ENCODE measurements at regions not wholly inside any gene's neighbourhood (a gene's known extent, or its start where the extent isn't known, plus 50 kb on each side); places are given as distances from the start of the nearest gene placed in this dataset.
"Not testable (repeated sequence)": the region's sequence is repeated elsewhere in the genome, so short reads cannot be mapped to it uniquely, and the experiment has no call there.

DNA sequence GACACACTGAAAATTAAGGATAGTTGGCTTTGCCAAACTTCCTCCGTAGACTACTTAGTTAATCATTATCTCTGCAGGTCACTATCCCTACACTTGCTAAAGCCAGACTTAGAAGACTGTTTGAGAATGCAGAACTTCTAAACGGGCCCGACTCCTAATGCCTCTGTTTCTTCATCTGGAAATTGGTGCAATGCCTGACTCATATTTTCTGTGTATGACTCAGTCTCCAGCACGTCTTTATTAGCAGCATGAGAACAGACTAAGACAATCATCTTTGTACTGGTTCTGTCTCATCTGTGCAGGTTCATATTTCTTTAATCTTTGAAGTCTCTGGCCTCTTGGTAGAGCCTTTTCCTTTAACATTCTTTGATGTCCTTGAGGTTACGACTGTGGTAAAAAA, 411.9 kb upstream of the ACTRT1 start:
- DNase-seq (no peak), ATAC-seq (ENCODE audit: low read depth in 2 of 2) (no peak)
- no peak overlapping the region for H3K4me3 Mint-ChIP-seq
- no peaks in the 10 kb centered on the region for H3K36me3 Mint-ChIP-seq
- no peaks in the 10 kb centered on the region for H3K27me3 Mint-ChIP-seq
- H3K4me1 Mint-ChIP-seq = no peaks in the 10 kb centered on the region
- H3K9me3 Mint-ChIP-seq = peaks cover 0 to 6% (median 4%) of the 10 kb centered on the region in 7 donors
- no peak overlapping the region for H3K27ac Mint-ChIP-seq

DNA sequence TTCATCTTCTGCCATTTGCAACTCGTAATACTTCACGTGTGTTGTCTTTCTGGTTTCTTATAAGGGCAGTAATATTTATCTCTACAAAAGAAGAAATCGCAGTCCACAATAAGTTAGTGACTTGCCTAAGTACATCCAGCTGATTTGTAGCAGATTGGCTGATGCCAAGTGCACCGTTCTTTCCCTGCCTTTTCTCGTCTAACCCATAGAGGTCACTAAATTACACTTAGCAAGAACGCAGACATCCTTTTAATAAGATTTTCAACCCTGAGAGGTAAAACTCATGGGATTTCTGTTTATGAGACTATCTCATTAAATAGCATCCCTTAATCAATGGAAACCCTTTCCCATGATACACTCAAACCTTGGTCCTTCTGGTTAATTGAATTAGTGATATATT, 408.6 kb upstream of the ACTRT1 start:
- H3K4me1 Mint-ChIP-seq = no peaks in the 10 kb centered on the region
- peaks cover 2 to 15% (median 5%) of the 10 kb centered on the region in 7 donors for H3K9me3 Mint-ChIP-seq
- H3K36me3 Mint-ChIP-seq = no peaks in the 10 kb centered on the region
- H3K27ac Mint-ChIP-seq = no peak overlapping the region
- ATAC-seq (ENCODE audit: low read depth in 2 of 2) (no peak), DNase-seq (no peak)
- no peak overlapping the region for H3K4me3 Mint-ChIP-seq
- H3K27me3 Mint-ChIP-seq = no peaks in the 10 kb centered on the region

DNA sequence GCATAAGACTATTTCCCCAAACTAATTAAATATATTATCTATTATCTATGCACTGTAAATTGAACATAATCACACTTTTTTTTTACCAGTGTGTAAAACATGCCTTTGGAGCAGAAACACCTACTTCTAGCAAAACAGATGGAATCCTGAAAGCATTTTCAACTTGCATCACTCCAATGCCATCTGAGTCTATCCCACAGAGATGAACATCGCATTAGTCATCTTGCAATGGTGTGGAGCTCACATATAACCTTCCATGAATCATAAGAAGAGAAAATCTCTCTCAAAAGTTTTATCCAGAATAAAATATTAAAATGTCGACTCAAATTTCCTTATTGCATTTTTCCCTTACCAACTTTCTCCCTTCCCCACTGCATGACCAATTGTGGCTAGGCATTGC, 406.7 kb upstream of the ACTRT1 start:
- Mint-ChIP-seq H3K4me1 (no peaks in the 10 kb centered on the region), H3K4me3 (no peak overlapping the region), H3K27ac (no peak overlapping the region), H3K27me3 (no peaks in the 10 kb centered on the region), H3K9me3 (peaks cover 3 to 31% (median 8%) of the 10 kb centered on the region in 7 donors), H3K36me3 (no peaks in the 10 kb centered on the region)
- no peak for ATAC-seq (ENCODE audit: low read depth in 2 of 2)
- DNase-seq = no peak

DNA sequence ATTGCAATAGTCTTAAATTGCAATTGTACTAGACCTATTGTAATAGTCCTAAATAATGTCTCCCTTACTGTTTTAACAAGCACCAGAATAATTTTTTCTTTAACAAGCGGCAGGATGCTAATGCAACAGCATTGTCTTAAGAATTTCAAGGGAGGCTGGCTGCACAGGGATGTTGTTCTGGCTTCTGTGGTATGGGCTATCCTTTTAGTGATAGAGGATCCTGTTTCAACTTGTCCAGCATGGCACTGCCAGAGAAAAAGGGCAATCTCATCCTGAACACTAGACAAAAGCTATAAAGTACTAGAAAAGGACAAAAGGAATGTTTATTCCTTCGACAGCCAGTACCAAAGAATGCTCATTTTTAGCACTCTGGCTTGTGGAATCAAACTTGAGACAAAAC, 405.5 kb upstream of the ACTRT1 start:
- peaks cover 2 to 39% (median 8%) of the 10 kb centered on the region in 7 donors for H3K9me3 Mint-ChIP-seq
- H3K4me3 Mint-ChIP-seq = no peak overlapping the region
- no peaks in the 10 kb centered on the region for H3K36me3 Mint-ChIP-seq
- H3K4me1 Mint-ChIP-seq = no peaks in the 10 kb centered on the region
- ATAC-seq (ENCODE audit: low read depth in 2 of 2) = no peak
- H3K27me3 Mint-ChIP-seq = no peaks in the 10 kb centered on the region
- H3K27ac Mint-ChIP-seq = no peak overlapping the region
- no peak for DNase-seq

DNA sequence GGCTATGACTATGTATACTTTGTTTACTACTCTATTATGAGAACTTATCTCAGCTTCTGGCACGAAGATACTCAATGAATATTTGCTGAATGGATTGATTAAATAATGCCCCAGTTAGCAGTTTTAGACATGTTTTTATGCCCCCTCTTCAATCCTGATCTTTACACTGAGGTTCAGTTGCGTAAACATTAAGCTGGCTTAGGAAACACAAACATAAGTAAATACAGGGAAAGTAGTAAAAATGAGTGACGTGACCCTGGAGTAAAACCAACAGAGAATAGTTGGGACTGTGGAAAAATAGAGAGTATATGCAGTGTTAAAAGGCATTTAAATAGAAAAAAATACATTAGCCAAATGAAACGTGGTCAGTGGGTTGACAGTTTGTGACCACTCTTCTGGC, 387.0 kb upstream of the ACTRT1 start:
- Mint-ChIP-seq H3K27me3 (no peaks in the 10 kb centered on the region), H3K9me3 (peaks cover 0 to 10% (median 0%) of the 10 kb centered on the region in 7 donors), H3K36me3 (no peaks in the 10 kb centered on the region), H3K27ac (no peak overlapping the region), H3K4me1 (no peaks in the 10 kb centered on the region), H3K4me3 (no peak overlapping the region)
- ATAC-seq (ENCODE audit: low read depth in 2 of 2) (no peak), DNase-seq (no peak)

DNA sequence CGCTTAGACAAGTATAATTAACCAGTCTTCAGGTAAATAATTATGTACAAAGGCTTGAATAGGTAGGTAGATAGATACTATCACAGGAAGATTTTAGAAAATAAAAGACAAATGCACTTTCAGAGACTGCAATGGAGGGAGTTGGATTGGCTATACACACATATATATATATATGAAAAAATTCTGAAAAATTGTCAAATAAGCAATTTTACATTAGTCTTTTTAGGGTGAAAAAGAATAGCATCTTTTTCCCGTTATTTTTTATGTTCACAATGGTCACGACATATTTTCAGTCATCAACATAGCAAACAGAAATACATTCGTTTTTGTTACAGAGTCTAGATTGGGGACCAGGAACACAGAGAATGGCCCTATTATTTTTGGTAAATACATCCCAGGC, 385.9 kb upstream of the ACTRT1 start:
- H3K36me3 Mint-ChIP-seq = no peaks in the 10 kb centered on the region
- no peak overlapping the region for H3K4me3 Mint-ChIP-seq
- ATAC-seq (ENCODE audit: low read depth in 2 of 2) (no peak), DNase-seq (no peak)
- no peaks in the 10 kb centered on the region for H3K27me3 Mint-ChIP-seq
- no peak overlapping the region for H3K27ac Mint-ChIP-seq
- no peaks in the 10 kb centered on the region for H3K4me1 Mint-ChIP-seq
- H3K9me3 Mint-ChIP-seq = peaks cover 0 to 10% (median 0%) of the 10 kb centered on the region in 7 donors

DNA sequence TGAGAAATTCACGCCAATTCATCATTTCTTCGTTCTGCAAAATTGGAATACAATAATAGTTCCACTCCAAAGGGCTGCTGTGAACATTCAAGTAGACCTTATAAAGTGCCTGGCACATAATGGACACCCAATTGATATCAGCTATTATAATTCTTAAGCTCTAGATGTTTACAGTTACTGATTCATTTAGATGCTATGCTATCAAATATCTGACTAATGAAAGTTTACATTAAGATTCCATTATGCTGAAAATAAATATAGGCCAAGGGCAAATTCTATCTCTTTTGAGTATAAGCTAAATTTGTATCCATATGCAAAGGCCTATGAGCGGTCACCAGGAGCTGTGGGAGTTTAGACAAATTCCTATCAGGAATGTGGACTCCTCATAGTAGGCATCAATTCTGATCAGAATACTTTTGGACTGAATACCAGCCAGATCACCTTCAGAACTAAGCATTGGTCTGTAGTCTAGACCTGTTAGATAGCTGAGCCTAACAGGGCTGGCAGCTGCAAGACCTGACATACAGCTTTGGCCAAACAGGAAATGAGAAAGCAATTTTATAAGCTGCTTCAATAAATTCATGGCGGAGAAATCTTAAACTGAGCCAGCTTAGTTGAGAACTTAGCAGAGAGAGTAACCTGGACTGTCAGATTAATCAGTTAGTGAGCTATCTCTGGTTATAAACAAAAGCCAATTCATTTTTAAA, 384.3 kb upstream of the ACTRT1 start:
- Mint-ChIP-seq H3K27ac (no peak overlapping the region), H3K4me3 (no peak overlapping the region), H3K9me3 (peaks cover 0 to 10% (median 0%) of the 10 kb centered on the region in 7 donors), H3K27me3 (no peaks in the 10 kb centered on the region), H3K4me1 (no peaks in the 10 kb centered on the region), H3K36me3 (no peaks in the 10 kb centered on the region)
- ATAC-seq (ENCODE audit: low read depth in 2 of 2) (no peak), DNase-seq (no peak)

DNA sequence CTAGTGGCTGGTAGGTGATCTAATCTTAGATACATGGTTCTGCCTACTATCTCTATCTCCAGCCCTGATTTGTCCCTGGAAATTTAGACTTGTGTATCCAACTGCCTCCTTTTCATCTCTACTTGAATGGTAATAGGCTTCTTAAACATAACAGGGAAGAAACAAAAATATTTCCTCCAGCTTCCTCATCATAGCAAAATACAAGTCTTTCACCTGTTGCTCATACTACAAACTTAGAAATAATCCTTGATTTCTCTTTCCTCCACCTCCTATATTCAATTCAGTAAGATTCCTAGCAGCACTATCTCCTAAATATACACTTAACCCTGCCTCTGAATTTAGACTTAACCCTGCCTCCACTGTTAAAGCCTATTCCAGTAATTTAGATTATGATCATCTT, 373.3 kb upstream of the ACTRT1 start:
- DNase-seq = no peak
- H3K9me3 Mint-ChIP-seq = peaks cover 0 to 5% (median 0%) of the 10 kb centered on the region in 7 donors

DNA sequence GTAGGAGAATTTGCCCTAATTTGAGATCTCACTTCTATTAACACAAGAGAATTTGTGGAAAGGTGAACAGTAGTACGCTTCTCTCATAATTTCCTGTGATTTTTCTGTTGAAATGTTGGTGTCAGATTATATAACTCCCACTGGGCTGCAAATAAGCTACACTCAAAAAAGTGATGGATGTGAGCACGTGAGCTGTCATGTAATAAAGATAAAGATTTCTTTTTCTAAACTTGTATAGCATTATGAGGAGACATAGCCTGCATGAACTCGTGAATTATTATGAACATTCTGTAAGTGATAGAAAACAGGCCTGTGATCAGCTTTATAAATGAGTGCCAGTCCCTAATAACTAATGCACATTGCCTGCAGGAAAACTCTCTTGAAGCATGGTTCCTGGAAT, 356.6 kb upstream of the ACTRT1 start:
- Mint-ChIP-seq H3K27ac (no peak overlapping the region), H3K27me3 (no peaks in the 10 kb centered on the region), H3K36me3 (no peaks in the 10 kb centered on the region), H3K9me3 (peaks cover 0 to 10% (median 0%) of the 10 kb centered on the region in 7 donors), H3K4me3 (no peak overlapping the region), H3K4me1 (no peaks in the 10 kb centered on the region)
- ATAC-seq (ENCODE audit: low read depth in 2 of 2) (no peak), DNase-seq (no peak)

More for the DNA sequence above, 373.3 kb upstream of the ACTRT1 start:
- Mint-ChIP-seq H3K36me3 (no peaks in the 10 kb centered on the region), H3K4me3 (no peak overlapping the region), H3K4me1 (no peaks in the 10 kb centered on the region), H3K27me3 (no peaks in the 10 kb centered on the region), H3K27ac (no peak overlapping the region)
- no peak for ATAC-seq (ENCODE audit: low read depth in 2 of 2)

DNA sequence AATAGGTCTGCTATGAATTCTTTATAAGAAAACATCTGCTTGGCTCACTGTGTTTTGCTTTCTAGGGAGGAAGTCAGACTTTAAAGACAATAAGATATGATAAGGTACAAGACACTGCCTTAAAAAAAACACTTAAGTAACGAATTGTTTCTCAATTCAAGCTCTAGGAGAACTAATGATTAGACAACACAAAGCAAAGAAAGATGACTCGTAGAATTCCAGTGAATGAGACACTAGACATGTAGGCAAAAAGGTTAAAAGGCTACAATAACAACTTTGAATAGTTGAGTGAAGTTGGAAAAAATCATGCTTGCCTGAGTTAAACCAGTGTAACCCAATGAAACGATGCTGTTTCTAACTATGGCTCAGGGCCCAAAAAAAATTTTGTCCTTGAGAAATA, 344.4 kb upstream of the ACTRT1 start:
- DNase-seq = no peak
- Mint-ChIP-seq H3K27ac (no peak overlapping the region), H3K27me3 (no peaks in the 10 kb centered on the region), H3K4me3 (no peak overlapping the region), H3K36me3 (no peaks in the 10 kb centered on the region), H3K9me3 (peaks cover 0 to 9% (median 0%) of the 10 kb centered on the region in 7 donors), H3K4me1 (no peaks in the 10 kb centered on the region)
- no peak for ATAC-seq (ENCODE audit: low read depth in 2 of 2)

DNA sequence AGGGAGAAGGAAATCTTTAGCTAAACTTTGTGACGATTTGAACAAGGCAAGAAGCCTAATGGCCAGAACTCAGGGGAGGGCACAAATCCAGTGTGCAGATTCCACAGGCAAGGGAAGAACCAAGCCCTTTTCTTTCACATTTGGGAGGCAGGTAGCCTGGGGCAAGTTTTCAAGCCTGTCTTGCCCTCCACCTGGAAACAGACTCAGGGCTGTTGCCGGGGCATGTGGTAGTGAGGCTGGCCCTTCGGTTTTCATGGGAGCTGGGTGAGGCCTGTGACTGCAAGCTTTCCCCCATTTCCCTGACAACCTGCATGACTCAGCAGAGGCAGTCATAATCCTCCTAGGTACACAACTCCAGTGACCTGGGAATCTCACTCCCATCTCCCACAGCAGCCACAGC, 331.6 kb upstream of the ACTRT1 start:
- not testable (repeated sequence) for ATAC-seq (ENCODE audit: low read depth in 2 of 2); DNase-seq

DNA sequence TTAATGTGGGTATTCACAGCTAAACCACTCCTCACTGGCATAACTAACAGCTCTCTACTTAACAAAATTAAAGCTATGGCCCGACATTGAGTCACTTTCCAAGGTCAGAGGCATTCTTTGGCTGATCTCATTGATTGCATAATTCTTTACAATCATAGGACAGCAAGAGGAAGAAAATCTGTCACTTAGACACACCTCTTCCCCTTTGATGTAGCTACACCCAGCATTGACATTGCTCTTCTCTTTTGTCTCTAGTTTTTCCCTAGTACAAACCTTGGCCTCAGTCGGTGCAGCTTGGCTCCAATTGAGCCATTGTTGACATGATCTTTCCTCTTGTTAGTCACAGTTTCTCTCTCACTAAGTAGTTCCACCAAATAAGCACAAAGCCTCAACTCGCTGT, 313.3 kb upstream of the ACTRT1 start:
- H3K27me3 Mint-ChIP-seq = no peaks in the 10 kb centered on the region
- H3K4me1 Mint-ChIP-seq = no peaks in the 10 kb centered on the region
- peaks cover 0 to 8% (median 0%) of the 10 kb centered on the region in 7 donors for H3K9me3 Mint-ChIP-seq
- DNase-seq = no peak
- H3K36me3 Mint-ChIP-seq = no peaks in the 10 kb centered on the region
- no peak overlapping the region for H3K27ac Mint-ChIP-seq
- no peak for ATAC-seq (ENCODE audit: low read depth in 2 of 2)
- H3K4me3 Mint-ChIP-seq = no peak overlapping the region

More for the DNA sequence above, 331.6 kb upstream of the ACTRT1 start:
- not testable (repeated sequence) for H3K4me3 Mint-ChIP-seq, H3K4me1 Mint-ChIP-seq, H3K36me3 Mint-ChIP-seq, H3K27me3 Mint-ChIP-seq, H3K9me3 Mint-ChIP-seq
- peak overlapping the region in 1 of 6 donors; percentile 15 for H3K27ac Mint-ChIP-seq

DNA sequence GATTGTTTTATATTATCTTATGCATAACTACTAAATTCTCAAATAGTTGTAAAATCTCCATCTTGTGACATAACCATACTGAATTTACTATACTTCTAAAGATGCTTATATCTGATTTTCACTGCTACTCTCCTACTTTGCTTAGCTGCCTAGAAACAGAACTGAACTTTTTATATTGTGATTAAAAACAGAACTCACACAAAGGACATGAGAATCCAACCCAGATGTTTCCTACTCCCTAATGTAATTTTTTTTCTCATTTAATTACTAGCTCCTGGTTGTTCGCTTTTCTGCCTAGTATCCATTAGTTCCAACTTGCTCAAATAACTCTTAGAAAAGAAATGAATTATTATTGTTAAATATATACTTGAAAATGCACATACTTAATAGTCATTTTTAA, 283.5 kb upstream of the ACTRT1 start:
- DNase-seq (no peak), ATAC-seq (ENCODE audit: low read depth in 2 of 2) (no peak)
- no peaks in the 10 kb centered on the region for H3K36me3 Mint-ChIP-seq
- no peak overlapping the region for H3K4me3 Mint-ChIP-seq
- no peak overlapping the region for H3K27ac Mint-ChIP-seq
- peaks cover under 1 to 13% (median 4%) of the 10 kb centered on the region in 7 donors for H3K9me3 Mint-ChIP-seq
- no peaks in the 10 kb centered on the region for H3K27me3 Mint-ChIP-seq
- H3K4me1 Mint-ChIP-seq = no peaks in the 10 kb centered on the region

DNA sequence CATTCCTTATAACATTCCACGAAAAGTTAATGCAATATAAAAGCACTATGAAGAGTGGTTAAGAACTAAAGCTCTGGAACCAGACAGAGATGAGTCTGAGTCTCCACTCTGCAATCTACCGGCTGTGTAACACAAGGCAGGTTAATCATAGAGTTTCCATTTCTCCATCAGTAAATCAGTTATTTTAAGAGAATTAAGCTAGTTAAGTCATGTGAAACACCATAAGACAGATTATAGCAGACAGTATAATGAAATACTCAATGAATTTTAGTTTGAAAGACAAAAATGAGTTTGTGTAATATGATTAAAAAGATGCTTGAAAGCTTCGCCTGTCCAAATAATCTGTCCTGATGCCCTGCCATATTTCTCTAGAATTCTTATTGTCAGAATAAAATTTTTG, 282.6 kb upstream of the ACTRT1 start:
- Mint-ChIP-seq H3K36me3 (no peaks in the 10 kb centered on the region), H3K4me1 (no peaks in the 10 kb centered on the region), H3K9me3 (peaks cover 2 to 13% (median 4%) of the 10 kb centered on the region in 7 donors), H3K27ac (no peak overlapping the region), H3K4me3 (no peak overlapping the region), H3K27me3 (no peaks in the 10 kb centered on the region)
- DNase-seq = no peak
- ATAC-seq (ENCODE audit: low read depth in 2 of 2) = no peak

DNA sequence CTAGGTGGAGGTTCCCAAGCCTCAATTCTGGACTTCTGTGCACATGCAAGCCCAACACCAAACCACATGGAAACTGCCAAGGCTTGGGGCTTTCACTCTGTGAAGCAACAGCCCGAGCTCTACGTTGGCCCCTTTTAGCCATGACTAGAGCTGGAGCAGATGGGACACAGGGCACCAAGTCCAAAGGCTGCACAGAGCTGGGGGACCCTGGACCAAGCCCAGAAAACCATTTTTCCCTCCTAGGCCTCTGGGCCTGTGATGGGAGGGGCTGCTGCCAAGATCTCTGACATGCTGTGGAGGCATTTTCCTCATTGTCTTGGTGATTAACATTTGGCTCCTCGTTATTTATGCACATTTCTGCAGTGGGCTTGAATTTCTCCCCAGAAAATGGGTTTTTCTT, 258.7 kb upstream of the ACTRT1 start:
- no peaks in the 10 kb centered on the region for H3K4me1 Mint-ChIP-seq
- no peak for ATAC-seq (ENCODE audit: low read depth in 2 of 2)
- DNase-seq = no peak
- H3K27ac Mint-ChIP-seq = no peak overlapping the region
- peaks cover 0 to 6% (median 3%) of the 10 kb centered on the region in 7 donors for H3K9me3 Mint-ChIP-seq
- no peak overlapping the region for H3K4me3 Mint-ChIP-seq
- H3K27me3 Mint-ChIP-seq = no peaks in the 10 kb centered on the region
- H3K36me3 Mint-ChIP-seq = no peaks in the 10 kb centered on the region

Measured in naive B cell (primary cell).